ENCODE measurements at regions not wholly inside any gene's neighbourhood (a gene's known extent, or its start where the extent isn't known, plus 50 kb on each side); places are given as distances from the start of the nearest gene placed in this dataset.

GRCh38 chr12:42691991-42692557 is 102.5 kb upstream of the PRICKLE1 start:
- TF ChIP-seq, protein P1, sequence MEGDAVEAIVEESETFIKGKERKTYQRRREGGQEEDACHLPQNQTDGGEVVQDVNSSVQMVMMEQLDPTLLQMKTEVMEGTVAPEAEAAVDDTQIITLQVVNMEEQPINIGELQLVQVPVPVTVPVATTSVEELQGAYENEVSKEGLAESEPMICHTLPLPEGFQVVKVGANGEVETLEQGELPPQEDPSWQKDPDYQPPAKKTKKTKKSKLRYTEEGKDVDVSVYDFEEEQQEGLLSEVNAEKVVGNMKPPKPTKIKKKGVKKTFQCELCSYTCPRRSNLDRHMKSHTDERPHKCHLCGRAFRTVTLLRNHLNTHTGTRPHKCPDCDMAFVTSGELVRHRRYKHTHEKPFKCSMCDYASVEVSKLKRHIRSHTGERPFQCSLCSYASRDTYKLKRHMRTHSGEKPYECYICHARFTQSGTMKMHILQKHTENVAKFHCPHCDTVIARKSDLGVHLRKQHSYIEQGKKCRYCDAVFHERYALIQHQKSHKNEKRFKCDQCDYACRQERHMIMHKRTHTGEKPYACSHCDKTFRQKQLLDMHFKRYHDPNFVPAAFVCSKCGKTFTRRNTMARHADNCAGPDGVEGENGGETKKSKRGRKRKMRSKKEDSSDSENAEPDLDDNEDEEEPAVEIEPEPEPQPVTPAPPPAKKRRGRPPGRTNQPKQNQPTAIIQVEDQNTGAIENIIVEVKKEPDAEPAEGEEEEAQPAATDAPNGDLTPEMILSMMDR (IDR thresholded peaks at IDR 0.05), result no peak
- TF ChIP-seq POLR2A (IDR thresholded peaks at IDR 0.05), result no peak

Data from vagina (tissue), 2 donors.